ENCODE measurements at regions not wholly inside any gene's neighbourhood (a gene's known extent, or its start where the extent isn't known, plus 50 kb on each side); places are given as distances from the start of the nearest gene placed in this dataset.

GRCh38 chr14:44699391-44699790, 192.3 kb upstream of the FSCB start:
- TF ChIP-seq, protein P1, sequence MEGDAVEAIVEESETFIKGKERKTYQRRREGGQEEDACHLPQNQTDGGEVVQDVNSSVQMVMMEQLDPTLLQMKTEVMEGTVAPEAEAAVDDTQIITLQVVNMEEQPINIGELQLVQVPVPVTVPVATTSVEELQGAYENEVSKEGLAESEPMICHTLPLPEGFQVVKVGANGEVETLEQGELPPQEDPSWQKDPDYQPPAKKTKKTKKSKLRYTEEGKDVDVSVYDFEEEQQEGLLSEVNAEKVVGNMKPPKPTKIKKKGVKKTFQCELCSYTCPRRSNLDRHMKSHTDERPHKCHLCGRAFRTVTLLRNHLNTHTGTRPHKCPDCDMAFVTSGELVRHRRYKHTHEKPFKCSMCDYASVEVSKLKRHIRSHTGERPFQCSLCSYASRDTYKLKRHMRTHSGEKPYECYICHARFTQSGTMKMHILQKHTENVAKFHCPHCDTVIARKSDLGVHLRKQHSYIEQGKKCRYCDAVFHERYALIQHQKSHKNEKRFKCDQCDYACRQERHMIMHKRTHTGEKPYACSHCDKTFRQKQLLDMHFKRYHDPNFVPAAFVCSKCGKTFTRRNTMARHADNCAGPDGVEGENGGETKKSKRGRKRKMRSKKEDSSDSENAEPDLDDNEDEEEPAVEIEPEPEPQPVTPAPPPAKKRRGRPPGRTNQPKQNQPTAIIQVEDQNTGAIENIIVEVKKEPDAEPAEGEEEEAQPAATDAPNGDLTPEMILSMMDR (IDR thresholded peaks at IDR 0.05; ENCODE audit: unreplicated experiment), result no peak
- DNase-seq (ENCODE audit: unreplicated experiment), result no peak
- no peaks in the 10 kb centered on the region for H3K36me3 Mint-ChIP-seq (ENCODE audit: insufficient read depth, unreplicated experiment)
- POLR2A ChIA-PET, result no interaction called here
- BruUV-seq (replicated peaks), result no TSS peak
- intact Hi-C loops (cut with micrococcal nuclease), result no loop called here
- peaks cover 6% of the 10 kb centered on the region for H3K4me1 Mint-ChIP-seq (ENCODE audit: insufficient read depth, unreplicated experiment)
- H3K4me3 Mint-ChIP-seq (ENCODE audit: unreplicated experiment), result no peak overlapping the region
- no peak overlapping the region for H3K27ac Mint-ChIP-seq (ENCODE audit: low read depth, unreplicated experiment)
- H3K9me3 Mint-ChIP-seq (ENCODE audit: unreplicated experiment), result no peaks in the 10 kb centered on the region
- CTCF ChIA-PET, result no interaction called here
- no peaks in the 10 kb centered on the region for H3K27me3 Mint-ChIP-seq (ENCODE audit: insufficient read depth, unreplicated experiment)

DNA sequence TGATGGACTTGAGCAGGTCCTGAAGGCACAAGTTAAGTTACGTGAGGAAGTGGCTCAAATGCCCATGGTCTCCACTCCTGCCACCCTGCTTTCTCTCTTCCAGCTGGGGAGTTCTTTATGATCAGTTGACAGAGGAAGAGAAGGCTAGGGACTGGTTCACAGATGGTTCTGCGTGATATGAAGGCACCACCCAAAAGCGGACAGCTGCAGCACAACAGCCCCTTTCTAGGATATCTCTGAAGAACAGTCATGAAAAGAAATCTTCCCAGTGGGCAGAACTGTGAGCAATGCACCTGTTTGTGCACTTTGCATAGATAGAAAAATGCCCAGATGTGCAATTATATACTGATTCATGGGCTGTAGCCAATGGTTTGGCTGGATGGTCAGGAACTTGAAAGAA, 162.4 kb upstream of the FSCB start:
- no TSS peak for BruUV-seq (replicated peaks)
- ChIA-PET POLR2A (no interaction called here), CTCF (no interaction called here)
- Mint-ChIP-seq H3K4me1 (ENCODE audit: insufficient read depth, unreplicated experiment) (no peaks in the 10 kb centered on the region), H3K4me3 (ENCODE audit: unreplicated experiment) (no peak overlapping the region), H3K27ac (ENCODE audit: low read depth, unreplicated experiment) (no peak overlapping the region), H3K36me3 (ENCODE audit: insufficient read depth, unreplicated experiment) (no peaks in the 10 kb centered on the region), H3K9me3 (ENCODE audit: unreplicated experiment) (peaks cover 9% of the 10 kb centered on the region), H3K27me3 (ENCODE audit: insufficient read depth, unreplicated experiment) (no peaks in the 10 kb centered on the region)
- intact Hi-C loops (cut with micrococcal nuclease), result no loop called here
- TF ChIP-seq, protein P1 (IDR thresholded peaks at IDR 0.05; ENCODE audit: unreplicated experiment), result no peak
- DNase-seq (ENCODE audit: unreplicated experiment), result no peak

GRCh38 chr14:44663136-44663535, 156.1 kb upstream of the FSCB start:
- TF ChIP-seq, protein P1 (IDR thresholded peaks at IDR 0.05; ENCODE audit: unreplicated experiment), result no peak
- no peak for DNase-seq (ENCODE audit: unreplicated experiment)
- H3K27ac Mint-ChIP-seq (ENCODE audit: low read depth, unreplicated experiment), result no peak overlapping the region
- CTCF ChIA-PET, result interaction anchor here (0.6 to 1.2 kb wide), 3 partner anchors 10 to 739 kb away, joined by 3 to 4 read pairs (median 3); no protein-coding TSS in a partner anchor
- POLR2A ChIA-PET, result no interaction called here
- BruUV-seq (replicated peaks), result no TSS peak
- no peaks in the 10 kb centered on the region for H3K9me3 Mint-ChIP-seq (ENCODE audit: unreplicated experiment)
- intact Hi-C loops (cut with micrococcal nuclease), result no loop called here
- H3K4me3 Mint-ChIP-seq (ENCODE audit: unreplicated experiment), result no peak overlapping the region
- no peaks in the 10 kb centered on the region for H3K36me3 Mint-ChIP-seq (ENCODE audit: insufficient read depth, unreplicated experiment)
- H3K27me3 Mint-ChIP-seq (ENCODE audit: insufficient read depth, unreplicated experiment), result no peaks in the 10 kb centered on the region
- peaks cover 13% of the 10 kb centered on the region for H3K4me1 Mint-ChIP-seq (ENCODE audit: insufficient read depth, unreplicated experiment)

- Mint-ChIP-seq H3K27ac (ENCODE audit: low read depth, unreplicated experiment) (peak overlapping the region; percentile 14), H3K4me1 (ENCODE audit: insufficient read depth, unreplicated experiment) (peaks cover 18% of the 10 kb centered on the region), H3K9me3 (ENCODE audit: unreplicated experiment) (no peaks in the 10 kb centered on the region), H3K36me3 (ENCODE audit: insufficient read depth, unreplicated experiment) (no peaks in the 10 kb centered on the region), H3K27me3 (ENCODE audit: insufficient read depth, unreplicated experiment) (no peaks in the 10 kb centered on the region), H3K4me3 (ENCODE audit: unreplicated experiment) (peak overlapping the region; percentile 19)
- TF ChIP-seq, protein P1 (IDR thresholded peaks at IDR 0.05; ENCODE audit: unreplicated experiment), result no peak
- POLR2A ChIA-PET, result no interaction called here
- intact Hi-C loops (cut with micrococcal nuclease), result no loop called here
- CTCF ChIA-PET, result interaction anchor here (0.6 to 0.9 kb wide), 4 partner anchors 10 to 1895 kb away, joined by 3 to 4 read pairs (median 4); no protein-coding TSS in a partner anchor
- DNase-seq (ENCODE audit: unreplicated experiment), result no peak
- no TSS peak for BruUV-seq (replicated peaks)
Measured at GRCh38 chr14:44662250-44662891, 155.3 kb upstream of the FSCB start.
